HG03520 (cell line): ENCODE measurements at regions not wholly inside any gene's neighbourhood (a gene's known extent, or its start where the extent isn't known, plus 50 kb on each side); places are given as distances from the start of the nearest gene placed in this dataset.

Source experiments
- ATAC-seq: cut with Tn5 transposase; IDR thresholded peaks from one replicate; pipeline ENCODE4 v1.9.1; 2021; ENCODE audit warnings: mild to moderate bottlenecking, moderate library complexity; ENCODE audit not compliant: unreplicated experiment

DNA sequence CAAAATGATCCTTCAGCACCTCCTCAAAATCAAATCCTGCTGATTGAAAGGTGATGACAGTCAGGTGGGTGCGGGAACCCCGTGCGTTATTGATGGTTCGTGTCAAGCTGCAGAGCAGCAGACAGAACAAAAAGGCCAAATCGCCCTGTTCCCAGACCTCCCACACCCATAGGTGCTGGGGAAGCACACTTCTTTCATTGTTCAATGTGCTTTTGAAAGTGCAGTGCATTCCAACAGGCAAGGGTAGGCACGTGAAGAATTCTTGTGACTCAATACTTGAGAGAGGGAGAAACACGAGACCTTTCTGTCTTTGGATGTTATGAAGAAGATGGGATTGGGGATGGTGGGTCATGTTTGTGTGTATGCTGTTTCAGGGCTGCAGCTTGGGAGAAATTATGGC, 514.0 kb downstream of the MCTP2 start:
- no peak for ATAC-seq

DNA sequence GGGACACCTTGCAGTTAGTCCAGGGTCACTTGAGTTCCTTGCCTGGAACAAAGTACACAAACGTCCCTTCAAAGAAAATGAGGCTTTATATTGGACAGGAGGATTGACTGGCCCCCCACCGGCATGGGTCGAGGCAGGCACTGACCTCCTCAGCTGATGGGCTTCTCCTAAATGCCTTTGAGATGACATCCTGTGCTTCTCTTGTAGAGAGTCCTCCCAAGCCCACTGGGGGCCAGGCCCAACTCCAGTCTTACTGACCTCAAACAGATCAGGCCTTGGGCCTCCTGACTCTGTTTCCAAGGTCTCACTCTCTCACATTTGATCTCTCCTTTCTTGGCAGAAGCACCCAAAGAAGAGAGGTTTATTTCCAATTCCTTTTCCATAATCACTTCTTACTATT, 516.1 kb downstream of the MCTP2 start:
- no peak for ATAC-seq

DNA sequence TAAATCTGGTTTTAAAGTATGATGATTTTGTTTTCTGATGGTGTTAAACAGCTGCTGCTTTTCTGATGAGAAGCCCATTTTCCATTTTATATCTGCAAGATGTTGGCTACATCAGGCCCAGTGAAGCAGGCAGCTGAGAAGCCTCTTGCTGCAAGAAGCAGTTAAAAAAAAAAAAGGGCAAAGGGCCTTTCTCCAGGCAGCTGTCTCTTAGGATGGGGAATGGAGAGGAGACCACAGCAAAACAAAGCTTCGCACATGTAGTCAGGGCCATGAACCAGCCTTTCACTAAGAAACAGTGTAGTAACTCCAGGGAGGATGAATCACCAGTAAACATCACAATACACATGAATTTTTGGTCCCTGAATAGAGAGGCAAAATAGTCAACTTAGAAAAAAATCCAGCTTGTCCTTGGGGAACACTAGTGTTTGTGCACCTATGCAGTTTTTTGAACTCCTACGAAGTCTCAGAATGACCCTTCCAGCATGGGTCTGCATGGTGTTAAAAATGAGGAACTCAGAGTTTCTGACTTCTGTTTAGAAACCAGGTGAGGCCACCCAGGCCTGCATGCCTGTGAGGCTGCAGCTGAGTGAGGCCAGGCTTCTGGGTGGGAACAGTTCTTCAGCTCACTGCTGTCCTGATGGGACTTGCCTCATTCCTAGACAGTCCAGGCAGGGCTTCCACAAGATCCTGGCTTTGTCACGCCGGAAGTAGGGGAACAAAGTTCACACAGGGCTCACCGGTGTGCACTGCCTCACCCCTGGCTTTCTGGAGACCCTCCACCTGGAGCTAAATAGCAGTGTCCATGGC, 518.7 kb downstream of the MCTP2 start:
- no peak for ATAC-seq

DNA sequence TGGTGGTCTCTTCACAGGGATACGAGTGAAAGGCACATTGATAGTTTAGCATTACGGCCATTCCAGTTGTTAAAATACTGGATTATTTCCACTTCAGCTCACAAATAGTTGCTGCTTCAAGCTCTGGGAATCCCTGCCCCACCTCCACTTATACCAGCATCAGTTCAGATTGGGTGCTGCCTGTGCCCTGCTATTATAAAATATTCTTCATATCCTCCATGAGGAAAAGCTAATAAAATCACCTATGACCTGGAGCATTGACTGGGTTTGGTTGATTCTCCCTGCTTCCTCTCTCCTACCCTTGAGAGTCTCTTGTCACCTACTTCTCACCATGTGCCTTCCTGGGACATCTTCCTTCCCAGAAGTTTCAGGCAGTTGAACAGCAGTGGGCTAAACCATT, 529.0 kb downstream of the MCTP2 start:
- ATAC-seq, result no peak

DNA sequence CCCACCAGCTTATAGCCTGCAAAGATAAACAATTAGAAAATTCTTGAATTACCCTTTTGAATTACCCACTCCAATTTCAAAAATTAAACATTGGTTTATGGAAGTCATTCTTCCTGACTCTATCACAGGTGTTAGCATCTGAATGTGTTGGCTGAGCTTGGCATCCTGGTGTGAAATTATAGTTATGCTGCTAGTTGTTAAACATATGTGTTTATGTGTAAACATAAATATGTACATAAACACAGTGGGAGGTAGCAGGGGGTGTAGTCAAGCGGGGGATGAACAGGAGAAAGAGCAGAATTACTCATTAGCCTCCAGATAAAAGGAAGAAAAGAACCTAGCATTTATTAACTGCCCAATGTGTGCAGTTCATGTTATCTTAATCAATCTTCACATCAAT, 530.2 kb downstream of the MCTP2 start:
- no peak for ATAC-seq

DNA sequence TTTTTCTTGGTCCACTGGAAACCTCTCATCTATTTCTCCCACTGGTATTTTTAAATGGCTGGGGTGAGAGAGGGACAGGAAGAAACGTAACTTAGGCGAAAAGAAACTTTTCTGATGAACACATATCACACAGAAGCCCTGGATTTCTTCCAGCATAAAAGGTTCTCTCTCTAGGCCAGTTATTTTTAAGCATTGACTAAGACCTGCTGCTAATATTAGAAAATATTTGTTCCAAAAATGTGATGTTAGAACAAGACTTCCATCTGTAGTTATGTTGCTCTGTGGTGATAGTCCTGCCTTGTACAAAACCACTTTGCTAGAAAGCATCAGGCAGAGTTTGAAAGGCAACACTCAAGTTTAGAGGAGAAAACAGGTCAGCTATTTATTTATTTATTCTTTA, 537.7 kb downstream of the MCTP2 start:
- no peak for ATAC-seq

DNA sequence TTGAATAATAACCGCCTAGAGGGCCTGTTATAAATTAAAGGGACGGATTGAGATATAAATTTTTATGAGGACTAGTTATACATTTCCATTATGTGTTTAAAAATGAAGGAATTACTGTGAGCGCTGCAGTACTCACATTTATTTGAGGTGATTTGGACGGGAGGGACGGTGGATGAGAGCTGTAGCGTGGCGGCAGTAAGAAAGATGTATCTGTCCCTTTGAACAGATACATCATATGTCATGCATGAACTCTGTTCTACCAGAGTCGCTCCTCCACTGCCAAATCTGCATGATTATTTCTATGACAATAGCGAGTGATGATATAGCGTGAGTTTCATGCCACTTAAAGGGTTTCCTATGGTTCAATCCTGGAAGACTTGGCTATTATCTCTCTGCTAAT, 538.8 kb downstream of the MCTP2 start:
- no peak for ATAC-seq

DNA sequence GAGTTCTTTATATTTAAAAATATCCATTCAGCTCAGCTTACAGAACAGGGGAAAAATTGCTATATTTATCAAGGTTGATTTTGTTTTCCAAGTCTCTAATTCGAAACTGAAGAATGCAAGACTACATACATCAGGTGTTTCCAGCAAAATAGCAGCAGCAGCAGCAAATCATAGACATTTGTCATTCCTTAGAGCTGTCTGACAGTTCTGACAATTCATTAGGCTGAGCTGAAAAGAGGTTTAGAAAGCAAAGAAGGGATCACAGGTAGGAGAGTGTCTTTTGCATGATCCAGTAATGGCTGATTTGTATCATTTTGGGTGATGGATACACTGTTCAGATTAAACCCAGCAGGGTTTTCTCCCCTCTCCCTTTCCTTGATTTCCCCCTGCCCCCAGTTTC, 545.7 kb downstream of the MCTP2 start:
- no peak for ATAC-seq

DNA sequence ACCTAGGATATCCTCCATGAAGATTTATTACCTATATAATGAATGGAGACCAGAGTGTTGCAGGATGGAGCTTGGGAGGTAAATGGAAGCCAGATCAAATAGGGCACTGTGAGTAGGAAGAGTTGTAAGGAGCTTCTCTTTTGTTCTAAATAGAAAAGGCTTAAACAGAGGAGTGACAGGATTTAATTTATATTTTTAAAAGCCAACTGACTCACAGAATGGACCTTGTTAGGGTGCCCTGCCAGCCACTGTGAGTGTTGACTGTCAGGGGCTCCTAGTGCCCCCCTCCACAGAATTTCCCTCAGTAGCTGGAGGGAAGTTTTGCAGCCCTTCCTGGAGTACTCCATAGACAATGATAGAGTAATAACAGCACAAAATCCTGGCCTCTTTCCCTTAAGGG, 547.5 kb downstream of the MCTP2 start:
- no peak for ATAC-seq

DNA sequence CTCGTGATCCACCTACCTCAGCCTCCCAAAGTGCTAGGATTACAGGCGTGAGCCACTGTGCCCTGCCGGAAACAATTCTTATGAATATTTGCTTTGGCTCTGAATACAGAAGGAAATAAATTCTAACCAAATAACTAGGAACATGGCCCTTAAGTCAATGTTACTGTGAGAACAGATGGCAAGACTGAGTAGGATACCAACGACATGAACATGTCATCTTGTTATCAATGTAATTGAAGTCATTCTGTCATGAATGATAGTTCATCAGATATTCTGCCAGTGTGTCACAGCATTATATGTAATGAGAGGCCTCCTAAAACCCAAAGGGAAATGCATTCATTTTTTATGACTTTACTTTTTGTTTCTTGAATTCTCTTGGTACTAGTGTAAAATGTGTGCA, 548.8 kb downstream of the MCTP2 start:
- no peak for ATAC-seq

DNA sequence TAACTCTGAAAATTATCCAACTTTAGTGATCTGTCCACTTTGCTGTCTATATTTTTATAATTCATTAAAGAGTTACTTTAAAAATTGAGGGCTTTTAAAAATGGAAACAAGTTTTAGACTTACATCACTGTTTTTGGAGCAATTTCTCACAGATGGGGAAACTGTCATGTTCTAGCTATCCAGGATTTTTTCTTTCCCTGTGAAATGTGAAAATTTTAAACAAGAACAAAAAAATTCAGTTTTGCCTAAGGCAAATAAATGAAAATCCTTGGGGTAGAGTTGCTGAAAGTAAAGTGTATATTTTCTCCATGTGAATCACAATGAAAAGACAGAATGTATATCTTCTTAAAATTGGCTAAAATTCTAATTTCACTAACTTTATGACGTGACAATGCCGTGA, 553.7 kb downstream of the MCTP2 start:
- ATAC-seq, result no peak

DNA sequence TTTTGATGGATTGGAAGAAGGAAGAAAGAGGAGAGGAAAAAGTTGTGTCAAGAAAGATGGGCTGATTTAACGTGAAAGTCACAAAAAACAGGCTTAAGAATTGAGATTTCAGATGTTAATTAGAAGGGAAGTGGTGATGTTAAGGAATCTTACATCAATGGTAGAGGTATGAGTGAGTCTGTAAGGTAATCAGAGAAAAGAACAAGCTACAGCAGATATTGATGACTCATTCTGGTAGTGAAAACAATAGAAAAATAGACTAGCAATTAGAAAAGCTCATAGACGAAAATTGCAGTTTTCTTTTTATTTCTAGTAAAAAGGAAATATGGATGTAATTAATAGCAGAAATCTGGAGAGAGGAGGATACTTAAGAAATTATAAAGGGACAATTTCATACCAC, 559.6 kb downstream of the MCTP2 start:
- ATAC-seq, result no peak

DNA sequence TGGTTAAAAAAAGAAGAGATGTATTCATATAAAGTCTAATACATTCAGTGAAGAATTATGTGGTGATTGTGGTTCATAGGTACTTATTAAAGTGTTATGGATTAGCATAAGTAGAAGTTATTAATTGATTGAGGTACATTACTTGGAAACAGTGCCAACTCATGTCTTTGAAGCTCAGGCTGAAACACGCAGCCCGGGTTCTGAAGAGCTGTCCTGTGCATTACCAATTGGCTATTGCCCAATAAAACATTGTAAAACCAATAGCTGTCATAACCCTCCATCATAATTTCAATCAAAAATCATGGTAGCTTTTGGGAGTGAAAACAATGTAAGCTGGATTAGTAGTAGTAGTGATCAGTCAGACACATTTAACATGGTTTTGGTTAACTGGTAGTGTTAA, 560.1 kb downstream of the MCTP2 start:
- ATAC-seq, result no peak

DNA sequence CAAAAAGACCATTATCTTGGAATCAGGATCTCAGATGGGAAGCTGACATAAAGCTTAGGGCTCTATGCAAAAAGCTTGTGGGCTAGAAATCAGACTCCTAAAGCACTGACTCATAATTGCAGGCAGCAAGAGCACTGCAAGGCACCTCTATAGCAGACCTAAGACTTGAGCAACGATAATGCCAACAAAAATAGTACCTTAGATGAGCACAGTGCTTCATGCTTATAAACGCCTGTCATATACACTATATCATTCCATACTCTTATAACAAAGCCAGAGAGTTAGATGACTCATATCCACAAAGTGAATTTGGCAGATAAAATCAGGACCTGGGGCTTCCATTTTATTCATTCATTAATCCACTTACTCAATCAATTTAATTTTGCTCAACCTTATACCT, 560.8 kb downstream of the MCTP2 start:
- no peak for ATAC-seq

DNA sequence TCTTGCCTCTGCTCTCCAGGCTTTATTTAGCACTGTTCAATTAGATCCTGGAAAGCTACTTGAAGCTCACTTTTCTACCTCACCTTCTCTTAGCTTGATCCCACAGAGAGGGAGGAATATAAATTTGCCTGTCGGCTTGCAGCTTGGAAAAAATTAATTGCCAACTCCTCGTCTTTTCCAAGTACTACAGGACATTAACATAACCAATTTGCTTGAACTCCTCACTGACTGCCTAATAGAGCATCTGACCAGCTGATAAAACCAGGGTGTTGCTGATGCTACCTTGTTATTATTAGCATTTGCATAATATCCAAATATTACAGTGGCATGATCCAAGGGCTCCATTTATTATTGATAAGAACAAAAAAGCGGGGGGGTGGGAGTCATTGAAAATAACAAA, 561.8 kb downstream of the MCTP2 start:
- ATAC-seq, result no peak

DNA sequence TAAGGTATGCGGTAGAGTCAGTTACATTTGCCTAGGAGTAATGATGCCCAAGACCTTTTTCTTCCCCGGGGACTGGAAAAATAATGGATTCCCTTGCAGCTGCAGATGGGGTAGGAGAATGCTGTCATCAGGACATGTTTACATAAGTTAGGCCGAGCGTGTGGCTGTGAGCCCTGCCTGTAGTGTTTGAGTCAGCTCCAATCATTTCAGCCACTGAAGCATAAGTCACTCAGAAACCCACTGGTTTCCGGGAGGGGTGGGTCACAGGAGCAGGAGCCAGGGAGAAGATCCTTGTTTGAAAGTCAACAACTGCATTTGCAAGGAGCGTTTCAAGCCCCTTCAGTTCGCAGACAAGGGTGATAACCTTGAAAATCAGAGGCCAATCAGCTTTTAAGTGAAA, 562.3 kb downstream of the MCTP2 start:
- ATAC-seq, result no peak

DNA sequence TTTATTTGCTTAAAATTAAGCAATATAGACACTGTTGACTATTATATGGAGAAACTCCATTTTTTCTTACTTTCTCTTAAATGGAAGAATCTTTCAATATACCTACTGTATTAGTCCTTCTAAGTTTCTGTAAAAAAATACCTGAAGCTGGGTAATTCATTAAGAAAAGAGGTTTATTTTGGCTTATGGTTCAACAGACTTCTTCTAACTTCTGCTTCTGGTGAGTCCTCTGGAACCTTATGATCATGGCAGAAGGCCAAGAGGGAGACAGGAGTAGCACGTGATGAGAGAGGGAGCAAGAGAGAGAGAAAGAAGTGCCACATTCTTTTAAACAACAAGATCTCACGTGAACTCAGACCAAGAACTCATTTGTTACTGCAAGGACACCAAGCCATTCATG, 573.3 kb downstream of the MCTP2 start:
- no peak for ATAC-seq

DNA sequence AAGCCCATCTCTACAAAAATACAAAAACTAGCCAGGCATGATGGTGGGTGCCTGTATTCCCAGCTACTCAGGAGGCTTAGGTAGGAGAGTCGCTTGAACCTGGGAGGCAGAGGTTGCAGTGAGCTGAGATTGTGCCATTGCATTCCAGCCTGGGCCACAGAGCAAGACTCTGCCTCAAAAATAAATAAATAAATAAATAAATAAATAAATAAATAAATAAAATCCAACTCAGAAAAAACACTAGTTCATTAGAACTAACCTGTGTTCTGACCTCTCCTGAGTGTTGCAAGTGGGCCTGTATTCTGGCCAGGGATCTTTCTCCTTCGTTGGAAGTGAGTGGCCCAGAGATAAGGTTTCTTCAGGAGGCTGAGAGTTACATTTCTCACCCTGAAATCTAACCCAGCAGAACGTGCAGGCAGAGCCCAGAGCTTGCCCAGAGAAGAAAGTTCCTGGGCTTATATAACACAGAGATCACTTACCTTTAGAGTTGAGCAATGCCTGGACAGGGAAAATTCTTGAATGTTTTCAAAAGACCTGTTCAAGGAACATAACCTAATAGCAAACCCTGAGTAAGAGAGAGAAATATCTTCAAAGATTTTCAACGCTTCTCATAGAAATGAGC, 583.9 kb downstream of the MCTP2 start:
- no peak for ATAC-seq

DNA sequence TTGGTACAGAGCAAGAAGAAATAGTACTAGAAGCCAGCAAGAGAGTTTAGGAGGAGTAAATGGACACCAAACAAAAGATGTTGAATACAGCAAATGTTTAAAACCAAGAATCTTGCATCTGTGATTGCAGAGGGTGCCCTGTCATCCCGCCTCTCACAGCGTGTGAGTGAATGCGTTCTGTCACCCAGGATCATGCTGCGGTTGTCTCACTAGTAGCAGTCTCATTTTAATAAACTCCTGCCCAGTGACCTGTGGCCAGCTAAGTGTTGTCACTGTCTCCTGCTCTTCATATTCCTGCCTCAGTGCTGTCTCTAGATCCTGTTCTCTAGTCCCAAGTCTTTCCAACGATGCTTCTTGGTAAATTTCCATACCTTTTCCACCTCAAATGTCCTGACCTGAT, 584.6 kb downstream of the MCTP2 start:
- ATAC-seq, result no peak

DNA sequence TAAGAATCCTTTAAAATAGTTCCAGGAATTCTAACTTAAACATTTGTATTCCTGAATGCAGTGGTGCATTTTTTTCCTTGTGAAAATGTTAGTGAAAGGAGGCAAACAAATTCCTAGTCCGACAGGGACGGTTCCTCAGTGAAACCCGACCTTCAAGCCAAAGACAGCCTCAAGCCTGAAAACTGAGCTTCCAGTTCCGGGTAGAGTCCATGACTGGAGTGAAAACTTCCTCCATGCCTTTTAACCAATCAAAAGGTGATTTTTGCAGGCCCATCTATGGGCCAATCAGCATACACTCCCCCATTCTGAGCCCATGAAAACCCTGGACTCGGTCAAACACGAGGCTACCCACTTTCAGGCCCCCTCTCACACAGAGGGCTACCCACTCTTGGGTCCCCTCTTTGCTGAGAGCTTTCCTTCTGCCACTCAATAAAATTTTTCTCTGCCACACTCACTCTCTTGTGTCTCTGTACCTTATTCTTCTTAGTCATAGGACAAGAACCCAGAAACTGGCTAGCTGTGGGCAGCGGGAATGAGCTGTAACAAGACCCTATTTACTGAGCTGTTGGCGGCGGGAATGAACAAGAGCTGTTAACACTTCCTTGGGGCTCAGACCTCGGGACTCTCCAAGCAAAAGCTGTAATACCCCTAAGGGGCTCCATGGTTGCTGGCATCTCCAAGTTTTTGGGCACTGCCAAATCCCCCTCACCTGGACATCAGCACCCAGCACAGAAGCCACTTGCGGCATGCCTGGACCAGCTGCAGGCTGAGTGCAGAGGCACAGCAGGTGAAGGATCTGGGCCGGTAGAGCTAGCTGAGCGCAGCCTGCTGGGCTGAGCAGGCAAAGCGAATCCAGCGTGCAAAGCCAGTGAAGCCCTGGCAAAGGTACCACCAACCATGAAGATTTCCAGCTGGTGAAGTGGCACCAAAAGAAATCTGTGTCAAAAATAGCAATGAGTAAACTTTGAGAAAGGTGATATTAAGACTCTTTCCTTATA, 598.8 kb downstream of the MCTP2 start:
- no peak for ATAC-seq

DNA sequence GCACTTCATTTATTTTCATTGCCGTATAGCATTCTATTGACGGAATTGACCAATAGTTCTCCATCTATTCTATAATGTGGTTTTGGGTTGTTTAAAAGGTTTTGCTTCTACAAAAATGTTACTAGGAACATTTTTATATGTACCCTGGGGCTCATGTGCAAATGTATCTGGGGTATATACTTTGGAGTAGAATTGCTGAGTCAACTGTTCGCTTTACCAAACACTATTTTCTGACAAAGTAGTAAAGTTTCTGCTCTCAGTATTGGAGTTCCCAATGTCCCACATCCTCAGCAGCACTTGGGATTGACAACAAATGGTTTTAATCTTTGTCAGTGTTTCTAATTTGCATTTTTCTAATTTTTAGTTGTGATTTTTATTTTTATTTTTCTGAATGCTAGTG, 602.6 kb downstream of the MCTP2 start:
- no peak for ATAC-seq

DNA sequence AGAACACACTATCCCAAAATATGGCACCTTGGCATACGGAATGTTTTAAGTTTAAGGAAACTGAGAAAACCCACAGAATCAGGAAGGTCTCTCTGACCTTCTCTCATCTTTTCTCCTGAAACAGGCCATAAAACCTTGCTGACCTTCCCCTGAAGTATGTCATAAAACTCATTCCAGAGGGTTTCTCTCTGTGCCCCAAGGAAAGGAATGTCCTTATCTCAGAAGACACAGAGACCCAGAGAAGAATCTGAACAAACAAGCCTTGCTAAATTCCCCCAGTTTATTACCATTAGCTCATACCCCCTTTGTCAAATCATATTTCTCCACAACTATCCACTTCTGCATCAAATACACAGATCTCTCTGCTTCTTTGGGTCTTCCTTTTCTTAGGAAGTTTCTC, 603.1 kb downstream of the MCTP2 start:
- no peak for ATAC-seq
